GM04504 (cell line): ENCODE measurements at regions not wholly inside any gene's neighbourhood (a gene's known extent, or its start where the extent isn't known, plus 50 kb on each side); places are given as distances from the start of the nearest gene placed in this dataset.

ENCODE experiments used
- DNase-seq: peaks from one replicate; pipeline ENCODE4 v3.0.0-alpha.2; 2012; ENCODE audit warnings: low read depth

- no peak for DNase-seq
These were observed 197.9 kb downstream of the NXPE2 start for GRCh38 chr11:114876234-114876633.

GRCh38 chr11:114877976-114878375, 199.6 kb downstream of the NXPE2 start:
- no peak for DNase-seq

GRCh38 chr11:114880442-114880841, 202.1 kb downstream of the NXPE2 start:
- DNase-seq, result no peak

- no peak for DNase-seq
These were observed 205.1 kb downstream of the NXPE2 start for GRCh38 chr11:114883472-114883871.

- no peak for DNase-seq
These were observed 208.4 kb downstream of the NXPE2 start for GRCh38 chr11:114886644-114887265.

GRCh38 chr11:114889594-114890011, 211.3 kb downstream of the NXPE2 start:
- DNase-seq, result no peak

GRCh38 chr11:114890038-114890437, 211.7 kb downstream of the NXPE2 start:
- no peak for DNase-seq

- DNase-seq, result no peak
These were observed 213.6 kb downstream of the NXPE2 start for GRCh38 chr11:114891911-114892310.

GRCh38 chr11:114892381-114893197, 214.3 kb downstream of the NXPE2 start:
- DNase-seq, result no peak

- no peak for DNase-seq
These were observed 215.0 kb downstream of the NXPE2 start for GRCh38 chr11:114893329-114893728.

GRCh38 chr11:114896594-114896993, 218.3 kb downstream of the NXPE2 start:
- DNase-seq, result no peak

GRCh38 chr11:114909866-114910265, 231.5 kb downstream of the NXPE2 start:
- no peak for DNase-seq

GRCh38 chr11:114912826-114913225, 234.5 kb downstream of the NXPE2 start:
- DNase-seq, result no peak

GRCh38 chr11:114914231-114915005, 236.1 kb downstream of the NXPE2 start:
- no peak for DNase-seq

GRCh38 chr11:114915871-114916805, 237.8 kb downstream of the NXPE2 start:
- DNase-seq, result no peak

GRCh38 chr11:114918286-114918685, 240.0 kb downstream of the NXPE2 start:
- no peak for DNase-seq

GRCh38 chr11:114921697-114922096, 243.4 kb downstream of the NXPE2 start:
- no peak for DNase-seq

- no peak for DNase-seq
These were observed 245.7 kb downstream of the NXPE2 start for GRCh38 chr11:114924042-114924441.

GRCh38 chr11:114925591-114925990, 247.3 kb downstream of the NXPE2 start:
- DNase-seq, result no peak

GRCh38 chr11:114928260-114928870, 250.0 kb downstream of the NXPE2 start:
- no peak for DNase-seq

GRCh38 chr11:114929351-114930000, 251.1 kb downstream of the NXPE2 start:
- DNase-seq, result no peak
